CD8-positive, alpha-beta memory T cell (primary cell): ENCODE measurements at regions not wholly inside any gene's neighbourhood (a gene's known extent, or its start where the extent isn't known, plus 50 kb on each side); places are given as distances from the start of the nearest gene placed in this dataset.

ENCODE experiments used
- CTCF ChIA-PET: fragments of 350-600 bp; sonication (Branson Sonifier 250); formaldehyde crosslinking; loops from one replicate; lab custom pipeline; 2021; ENCODE audit warnings: antibody characterized with exemption; lab: Charles Lee
- POLR2A ChIA-PET: fragments of 350-600 bp; sonication (Branson Sonifier 250); formaldehyde crosslinking; loops from one replicate; lab custom pipeline; 2021; ENCODE audit warnings: antibody characterized with exemption; lab: Charles Lee
- DNase-seq, 5 donors: peaks; one replicate each; pipeline versions ENCODE4 v3.0.0 to v3.0.0-alpha.2; 2020 to 2022; ENCODE audit warnings: mixed read lengths in 1 of 5
- H3K27ac ChIP-seq: one replicate; pipeline ENCODE4 v1.7.0; 2013; ENCODE audit warnings: low read depth, mild to moderate bottlenecking, low read length, moderate library complexity
- H3K27me3 ChIP-seq: 2 replicates; pipeline ENCODE4 v1.7.0; 2013; ENCODE audit warnings: low read length, mild to moderate bottlenecking; ENCODE audit not compliant: insufficient read depth, poor library complexity, severe bottlenecking
- H3K36me3 ChIP-seq: 2 replicates; pipeline ENCODE4 v1.7.0; 2013; ENCODE audit warnings: mild to moderate bottlenecking, low read length, moderate library complexity; ENCODE audit not compliant: insufficient read depth
- H3K4me1 ChIP-seq: 2 replicates; pipeline ENCODE4 v1.7.0; 2013; ENCODE audit warnings: mild to moderate bottlenecking, low read length, moderate library complexity; ENCODE audit not compliant: insufficient read depth
- H3K4me3 ChIP-seq: 2 replicates; pipeline ENCODE4 v1.7.0; 2013; ENCODE audit warnings: mild to moderate bottlenecking, low read length
- H3K9me3 ChIP-seq: 2 replicates; pipeline ENCODE4 v1.7.0; 2013; ENCODE audit warnings: mild to moderate bottlenecking, low read length
- H3K27ac Mint-ChIP-seq, 8 donors: one replicate each; pipeline ENCODE4 v1.8.0; 2020 to 2021; ENCODE audit warnings: mixed read lengths in 8 of 8, mild to moderate bottlenecking in 6 of 8, inconsistent platforms in 3 of 8, moderate library complexity in 3 of 8
- H3K27me3 Mint-ChIP-seq, 2 donors: one replicate each; pipeline ENCODE4 v1.8.0; 2020 to 2021; ENCODE audit warnings: mixed read lengths in 2 of 2, mild to moderate bottlenecking in 1 of 2, moderate library complexity in 1 of 2
- H3K36me3 Mint-ChIP-seq, 3 donors: one replicate each; pipeline ENCODE4 v1.8.0; 2020 to 2021; ENCODE audit warnings: mixed read lengths in 3 of 3, inconsistent platforms in 1 of 3, mild to moderate bottlenecking in 1 of 3
- H3K4me1 Mint-ChIP-seq, 3 donors: one replicate each; pipeline ENCODE4 v1.8.0; 2020 to 2021; ENCODE audit warnings: mixed read lengths in 3 of 3, inconsistent platforms in 1 of 3, mild to moderate bottlenecking in 1 of 3
- H3K4me3 Mint-ChIP-seq, 7 donors: one replicate each; pipeline ENCODE4 v1.8.0; 2020 to 2021; ENCODE audit warnings: mixed read lengths in 7 of 7, mild to moderate bottlenecking in 6 of 7, moderate library complexity in 4 of 7, inconsistent platforms in 2 of 7
- H3K9me3 Mint-ChIP-seq, 5 donors: one replicate each; pipeline ENCODE4 v1.8.0; 2020 to 2022; ENCODE audit warnings: mixed read lengths in 5 of 5, mild to moderate bottlenecking in 3 of 5, moderate library complexity in 2 of 5, inconsistent platforms in 1 of 5

GRCh38 chr5:114634517-114634916 is 272.6 kb downstream of the KCNN2 start:
- no peaks in the 10 kb centered on the region for H3K9me3 ChIP-seq
- H3K4me3 ChIP-seq = no peak overlapping the region
- no peaks in the 10 kb centered on the region for H3K4me1 ChIP-seq
- Mint-ChIP-seq H3K36me3 (no peaks in the 10 kb centered on the region), H3K9me3 (peaks cover 0 to 16% (median 0%) of the 10 kb centered on the region in 5 donors), H3K27ac (no peak overlapping the region), H3K27me3 (peaks cover 0 to 3% of the 10 kb centered on the region in 2 donors), H3K4me3 (no peak overlapping the region), H3K4me1 (no peaks in the 10 kb centered on the region)
- no peak for DNase-seq
- no peak overlapping the region for H3K27ac ChIP-seq
- CTCF ChIA-PET = no interaction called here
- no peaks in the 10 kb centered on the region for H3K36me3 ChIP-seq
- POLR2A ChIA-PET = no interaction called here
- H3K27me3 ChIP-seq = no peaks in the 10 kb centered on the region

- ChIA-PET POLR2A (no interaction called here), CTCF (no interaction called here)
- Histone ChIP-seq H3K36me3 (no peaks in the 10 kb centered on the region), H3K9me3 (no peaks in the 10 kb centered on the region), H3K4me1 (no peaks in the 10 kb centered on the region), H3K4me3 (no peak overlapping the region), H3K27me3 (no peaks in the 10 kb centered on the region), H3K27ac (no peak overlapping the region)
- no peak for DNase-seq
- H3K27me3 Mint-ChIP-seq = no peaks in the 10 kb centered on the region
- no peak overlapping the region for H3K4me3 Mint-ChIP-seq
- peaks cover 0 to 11% (median 2%) of the 10 kb centered on the region in 5 donors for H3K9me3 Mint-ChIP-seq
- H3K27ac Mint-ChIP-seq = no peak overlapping the region
- no peaks in the 10 kb centered on the region for H3K4me1 Mint-ChIP-seq
- H3K36me3 Mint-ChIP-seq = no peaks in the 10 kb centered on the region
Observed at GRCh38 chr5:114612406-114612805, 250.5 kb downstream of the KCNN2 start.

- no peak for DNase-seq
- no peaks in the 10 kb centered on the region for H3K36me3 Mint-ChIP-seq
- H3K4me3 Mint-ChIP-seq = no peak overlapping the region
- Histone ChIP-seq H3K4me3 (no peak overlapping the region), H3K36me3 (no peaks in the 10 kb centered on the region), H3K27me3 (no peaks in the 10 kb centered on the region), H3K27ac (no peak overlapping the region), H3K4me1 (no peaks in the 10 kb centered on the region), H3K9me3 (no peaks in the 10 kb centered on the region)
- CTCF ChIA-PET = no interaction called here
- H3K27me3 Mint-ChIP-seq = no peaks in the 10 kb centered on the region
- POLR2A ChIA-PET = interaction anchor here (0.6 kb wide), 1 partner anchor 14 kb away, joined by 3 read pairs; no protein-coding TSS in a partner anchor
- no peaks in the 10 kb centered on the region for H3K4me1 Mint-ChIP-seq
- H3K9me3 Mint-ChIP-seq = peaks cover 2 to 14% (median 3%) of the 10 kb centered on the region in 5 donors
- H3K27ac Mint-ChIP-seq = no peak overlapping the region
Observed at GRCh38 chr5:114581136-114581535, 219.3 kb downstream of the KCNN2 start.

GRCh38 chr5:114565871-114566270 is 204.0 kb downstream of the KCNN2 start:
- Mint-ChIP-seq H3K4me3 (no peak overlapping the region), H3K4me1 (no peaks in the 10 kb centered on the region), H3K27me3 (no peaks in the 10 kb centered on the region), H3K36me3 (no peaks in the 10 kb centered on the region), H3K27ac (no peak overlapping the region), H3K9me3 (peaks cover 3 to 40% (median 11%) of the 10 kb centered on the region in 5 donors)
- DNase-seq = no peak
- ChIA-PET CTCF (no interaction called here), POLR2A (no interaction called here)
- H3K4me3 ChIP-seq = no peak overlapping the region
- no peaks in the 10 kb centered on the region for H3K4me1 ChIP-seq
- H3K36me3 ChIP-seq = no peaks in the 10 kb centered on the region
- H3K27me3 ChIP-seq = no peaks in the 10 kb centered on the region
- H3K27ac ChIP-seq = no peak overlapping the region
- no peaks in the 10 kb centered on the region for H3K9me3 ChIP-seq

GRCh38 chr5:114565139-114565538 is 203.3 kb downstream of the KCNN2 start:
- H3K36me3 ChIP-seq = no peaks in the 10 kb centered on the region
- H3K9me3 Mint-ChIP-seq = peaks cover 3 to 39% (median 11%) of the 10 kb centered on the region in 5 donors
- no peaks in the 10 kb centered on the region for H3K27me3 Mint-ChIP-seq
- no peak overlapping the region for H3K27ac Mint-ChIP-seq
- H3K4me1 ChIP-seq = no peaks in the 10 kb centered on the region
- no peaks in the 10 kb centered on the region for H3K9me3 ChIP-seq
- no peaks in the 10 kb centered on the region for H3K4me1 Mint-ChIP-seq
- H3K4me3 ChIP-seq = no peak overlapping the region
- no peaks in the 10 kb centered on the region for H3K27me3 ChIP-seq
- H3K4me3 Mint-ChIP-seq = no peak overlapping the region
- ChIA-PET CTCF (no interaction called here), POLR2A (no interaction called here)
- no peak for DNase-seq
- no peak overlapping the region for H3K27ac ChIP-seq
- H3K36me3 Mint-ChIP-seq = no peaks in the 10 kb centered on the region

GRCh38 chr5:114561415-114561814 is 199.5 kb downstream of the KCNN2 start:
- no peaks in the 10 kb centered on the region for H3K27me3 ChIP-seq
- no peak for DNase-seq
- ChIA-PET POLR2A (no interaction called here), CTCF (no interaction called here)
- no peaks in the 10 kb centered on the region for H3K4me1 ChIP-seq
- Mint-ChIP-seq H3K36me3 (no peaks in the 10 kb centered on the region), H3K4me1 (no peaks in the 10 kb centered on the region), H3K27ac (no peak overlapping the region), H3K9me3 (peaks cover 0 to 28% (median 3%) of the 10 kb centered on the region in 5 donors), H3K27me3 (no peaks in the 10 kb centered on the region), H3K4me3 (no peak overlapping the region)
- H3K4me3 ChIP-seq = no peak overlapping the region
- no peaks in the 10 kb centered on the region for H3K36me3 ChIP-seq
- H3K9me3 ChIP-seq = no peaks in the 10 kb centered on the region
- no peak overlapping the region for H3K27ac ChIP-seq
